GM12891 (cell line): ENCODE measurements at regions not wholly inside any gene's neighbourhood (a gene's known extent, or its start where the extent isn't known, plus 50 kb on each side); places are given as distances from the start of the nearest gene placed in this dataset.

Experiments
- DNase-seq: peaks from one replicate; pipeline ENCODE4 v3.0.0; 2011; ENCODE audit warnings: low spot score; ENCODE audit not compliant: insufficient read length
- FAIRE-seq: peaks from 2 replicates; lab custom pipeline; 2011; peaks lifted over from hg19 to GRCh38; lab: Jason Lieb, UNC
- PAX5 ChIP-seq: IDR thresholded peaks from 2 replicates; pipeline ENCODE4 v1.6.1; 2011; ENCODE audit warnings: low read length, moderate library complexity, mild to moderate bottlenecking; ENCODE audit not compliant: insufficient read depth, severe bottlenecking
- POLR2A ChIP-seq: IDR thresholded peaks from 2 replicates; pipeline ENCODE4 v1.6.1; 2011; ENCODE audit warnings: low read depth, low read length, control low read depth
- POLR2AphosphoS5 ChIP-seq: IDR thresholded peaks from 2 replicates; pipeline ENCODE4 v1.6.1; 2011; ENCODE audit warnings: low read depth, low read length, control low read depth
- POU2F2 ChIP-seq: IDR thresholded peaks from 2 replicates; pipeline ENCODE4 v1.6.1; 2011; ENCODE audit warnings: low read depth, mild to moderate bottlenecking, control low read depth, low read length, moderate library complexity
- SPI1 ChIP-seq: IDR thresholded peaks from 2 replicates; pipeline ENCODE4 v1.6.1; 2011; ENCODE audit warnings: low read depth, low read length, control low read depth
- TAF1 ChIP-seq: IDR thresholded peaks from 2 replicates; pipeline ENCODE4 v1.6.1; 2011; ENCODE audit warnings: low read depth, low read length, control low read depth

DNA sequence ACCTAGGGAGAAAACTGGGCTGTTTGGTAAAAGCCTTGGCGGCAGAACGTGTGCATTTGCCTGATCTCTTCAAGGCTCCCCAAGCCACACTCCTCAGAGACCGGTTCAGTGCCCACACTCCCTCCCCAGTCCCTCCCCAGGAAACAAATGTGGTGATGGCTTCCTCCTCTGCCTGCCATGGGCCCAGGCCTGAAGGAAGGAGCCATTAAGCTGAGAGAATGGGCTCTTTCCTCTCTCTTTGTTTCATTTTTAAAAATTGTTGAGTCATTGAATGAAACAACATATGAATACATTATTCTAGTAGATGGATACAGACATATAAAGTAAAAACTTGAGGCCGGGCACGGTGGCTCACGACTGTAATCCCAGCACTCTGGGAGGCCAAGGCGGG lies 50.6 kb upstream of the YWHAQ start:
- TF ChIP-seq POLR2AphosphoS5: no peak
- no peak for TF ChIP-seq PAX5
- no peak for TF ChIP-seq TAF1
- no peak for TF ChIP-seq SPI1
- TF ChIP-seq POU2F2: no peak
- no peak for TF ChIP-seq POLR2A
- FAIRE-seq (no peak), DNase-seq (no peak)

DNA sequence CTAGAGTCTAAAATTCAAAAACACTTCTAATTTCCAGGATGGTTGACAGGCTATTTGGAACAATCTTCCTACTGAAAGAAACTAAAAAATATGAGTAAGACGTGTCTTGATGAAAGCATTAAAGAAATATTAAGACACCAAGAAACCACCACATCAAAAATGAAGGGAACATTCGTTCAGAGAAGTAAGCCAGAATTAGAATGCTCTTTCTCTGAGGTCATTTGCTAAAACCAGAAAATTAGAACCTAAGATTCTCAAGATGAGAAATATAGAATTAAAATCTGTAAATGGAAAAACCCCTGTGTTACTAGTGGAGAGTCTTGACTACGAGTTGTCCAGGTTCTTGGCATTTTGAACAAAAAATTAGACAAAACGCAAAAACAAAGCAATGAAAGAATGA lies 54.8 kb upstream of the YWHAQ start:
- FAIRE-seq (no peak), DNase-seq (no peak)
- TF ChIP-seq POLR2AphosphoS5 (no peak), POU2F2 (no peak), PAX5 (no peak), POLR2A (no peak), TAF1 (no peak), SPI1 (no peak)

DNA sequence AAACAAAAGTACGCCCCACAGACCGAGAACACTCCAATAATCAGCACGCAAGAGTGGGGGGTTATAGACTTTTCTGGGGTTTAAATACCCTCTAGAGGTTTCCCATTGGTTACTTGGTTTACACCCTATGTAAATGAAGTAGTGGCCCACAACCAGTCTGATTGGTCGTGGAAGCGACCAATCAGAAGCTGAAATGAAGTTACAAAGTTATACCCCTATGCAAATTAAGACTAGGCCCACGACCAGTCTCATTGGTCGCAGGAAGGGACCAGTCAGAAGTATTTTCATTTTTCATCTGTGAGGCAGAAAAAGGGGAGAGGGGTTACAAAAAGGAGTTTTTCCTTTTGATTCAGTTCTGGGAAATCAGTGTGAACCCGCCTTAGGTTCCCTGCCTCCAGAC lies 55.3 kb upstream of the YWHAQ start:
- FAIRE-seq (no peak), DNase-seq (no peak)
- TF ChIP-seq POLR2A: no peak
- TF ChIP-seq TAF1: no peak
- TF ChIP-seq PAX5: no peak

DNA sequence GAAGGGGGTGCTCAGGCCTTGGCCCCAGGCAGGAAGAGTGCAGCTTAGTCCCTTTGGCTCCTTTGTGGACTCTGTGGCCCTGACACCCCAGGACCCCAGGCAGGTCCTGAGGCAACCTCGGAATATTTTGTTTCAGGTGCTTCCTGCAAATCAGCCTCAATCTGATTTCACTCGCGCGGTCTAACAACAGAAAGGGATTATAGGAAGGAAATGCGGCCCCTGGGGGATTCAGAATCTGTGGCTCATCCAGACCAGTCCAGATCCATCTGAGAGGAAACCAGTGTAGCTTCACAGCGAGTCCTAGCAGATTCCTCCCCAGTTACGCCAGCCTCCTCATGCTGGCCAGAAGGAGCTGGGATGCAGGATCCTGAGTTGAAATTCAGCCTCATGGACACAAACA lies 59.5 kb upstream of the YWHAQ start:
- FAIRE-seq (no peak), DNase-seq (no peak)
- TF ChIP-seq PAX5 (no peak), POLR2A (no peak), POLR2AphosphoS5 (no peak), SPI1 (no peak), POU2F2 (no peak)

DNA sequence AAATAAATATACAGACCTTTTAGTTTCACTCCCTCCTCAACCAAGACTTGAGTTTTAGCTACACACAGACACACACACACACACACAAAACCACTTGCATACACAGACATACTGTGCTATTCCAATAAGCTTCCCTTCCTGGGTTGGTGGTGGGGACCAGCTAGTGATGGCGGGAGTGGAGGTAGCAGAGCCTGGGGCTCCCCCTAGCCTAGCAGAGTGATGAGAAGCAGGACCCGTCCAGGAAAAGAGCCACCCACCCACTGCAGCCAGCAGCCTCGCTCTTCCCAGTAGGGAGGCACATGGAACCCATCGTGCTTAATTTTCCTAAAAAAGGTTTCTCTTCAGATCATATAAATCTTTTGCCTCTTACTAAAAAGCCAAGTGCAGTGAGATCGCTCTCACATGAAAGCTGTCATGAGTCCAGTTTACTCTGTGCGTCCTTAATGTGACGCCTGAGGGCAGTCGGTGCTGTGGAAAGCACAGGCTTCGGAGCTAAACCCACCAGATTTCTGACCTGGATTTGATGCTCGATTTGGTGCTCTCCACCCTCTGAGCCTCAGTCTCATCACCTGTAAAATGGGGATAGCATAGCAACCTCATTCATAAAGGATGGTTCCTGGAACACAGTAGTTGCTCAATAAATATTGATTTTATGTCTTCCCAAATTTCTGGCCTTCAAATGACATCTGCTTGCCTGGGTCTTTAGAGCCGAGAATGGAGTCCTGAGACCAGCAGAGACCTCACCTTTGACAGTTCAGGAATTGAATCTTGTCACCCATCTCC lies 60.1 kb upstream of the YWHAQ start:
- DNase-seq: no peak
- FAIRE-seq: no peak

DNA sequence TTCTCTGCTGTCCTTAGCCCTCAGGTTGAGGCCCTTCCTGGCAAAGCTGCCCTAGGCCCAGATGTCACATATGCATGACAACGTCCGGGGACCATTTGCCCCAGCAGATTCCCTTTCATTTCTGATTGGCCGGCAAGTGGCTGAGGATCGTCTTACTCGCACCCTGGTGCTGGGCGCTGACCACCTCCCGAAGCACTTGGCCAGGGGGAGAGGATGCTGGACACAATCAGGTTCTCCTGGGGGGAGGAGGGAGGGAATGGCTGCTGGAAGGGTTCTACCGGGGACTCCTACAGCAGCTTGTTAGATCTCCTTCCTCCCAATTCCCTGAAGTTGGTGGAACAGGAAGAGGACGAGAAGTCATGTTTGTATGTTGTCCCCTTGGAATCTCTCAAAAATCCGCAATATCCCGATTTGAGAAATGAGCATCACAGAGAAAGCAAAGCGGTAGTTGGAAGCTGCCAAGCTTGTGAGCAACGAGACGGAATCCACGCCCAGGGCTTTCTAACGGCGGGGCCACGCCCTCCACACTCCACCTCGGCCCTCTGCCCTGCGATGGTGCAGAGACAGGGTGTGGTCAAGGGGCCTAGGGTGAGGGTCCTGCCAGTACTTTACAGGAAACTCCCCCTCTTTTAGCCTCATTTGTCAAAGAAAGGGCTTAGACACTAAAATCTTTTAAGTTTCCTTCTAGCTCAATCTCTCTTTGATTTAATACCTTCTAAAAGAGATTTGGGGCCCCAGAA lies 61.8 kb upstream of the YWHAQ start:
- DNase-seq: no peak
- FAIRE-seq: no peak
- TF ChIP-seq POU2F2 (no peak), PAX5 (no peak), POLR2A (no peak), TAF1 (no peak), POLR2AphosphoS5 (no peak), SPI1 (no peak)

More for the DNA sequence above, 60.1 kb upstream of the YWHAQ start:
- TF ChIP-seq SPI1 (no peak), POLR2A (no peak), PAX5 (no peak), POU2F2 (no peak), POLR2AphosphoS5 (no peak), TAF1 (no peak)

DNA sequence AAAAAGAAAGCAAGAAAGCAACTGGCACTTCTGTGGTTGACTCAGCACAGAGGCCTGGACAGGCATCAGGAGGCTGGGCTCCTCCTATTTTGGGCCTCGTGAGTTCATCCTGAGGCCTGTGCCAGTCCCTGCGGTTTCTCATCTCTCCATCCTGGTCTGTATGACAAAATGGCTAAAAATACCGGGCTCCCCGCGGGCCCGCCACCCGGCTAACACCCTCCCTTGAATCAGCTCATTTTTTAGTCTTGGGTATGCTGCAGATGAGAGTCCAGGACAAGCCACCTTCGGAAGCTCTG lies 62.3 kb upstream of the YWHAQ start:
- TF ChIP-seq POU2F2: no peak
- no peak for TF ChIP-seq TAF1
- FAIRE-seq: no peak

DNA sequence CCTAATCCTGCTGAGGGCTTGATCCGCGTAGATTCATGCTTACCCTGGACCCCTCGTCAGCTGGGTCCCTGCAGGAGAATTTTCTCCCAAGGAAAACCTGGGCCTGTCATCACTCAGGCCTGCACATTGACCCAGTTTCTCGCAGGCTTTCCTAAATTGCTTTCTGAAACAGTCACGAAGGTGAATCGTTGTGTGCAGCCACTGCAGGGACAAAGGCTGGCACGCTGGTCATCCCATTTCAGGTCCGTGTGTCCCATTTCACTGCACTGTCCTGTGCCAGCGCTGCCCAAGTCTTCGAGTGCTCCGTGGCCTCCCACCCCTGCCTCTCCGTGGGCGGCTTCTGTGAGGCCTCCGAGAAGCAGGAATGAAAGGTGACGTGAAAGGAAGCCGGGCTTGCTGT lies 62.8 kb upstream of the YWHAQ start:
- FAIRE-seq (no peak), DNase-seq (no peak)
- no peak for TF ChIP-seq TAF1
- no peak for TF ChIP-seq POU2F2
- no peak for TF ChIP-seq SPI1
- TF ChIP-seq PAX5: no peak
- no peak for TF ChIP-seq POLR2AphosphoS5
- TF ChIP-seq POLR2A: no peak

More for the DNA sequence above, 62.3 kb upstream of the YWHAQ start:
- no peak for DNase-seq

DNA sequence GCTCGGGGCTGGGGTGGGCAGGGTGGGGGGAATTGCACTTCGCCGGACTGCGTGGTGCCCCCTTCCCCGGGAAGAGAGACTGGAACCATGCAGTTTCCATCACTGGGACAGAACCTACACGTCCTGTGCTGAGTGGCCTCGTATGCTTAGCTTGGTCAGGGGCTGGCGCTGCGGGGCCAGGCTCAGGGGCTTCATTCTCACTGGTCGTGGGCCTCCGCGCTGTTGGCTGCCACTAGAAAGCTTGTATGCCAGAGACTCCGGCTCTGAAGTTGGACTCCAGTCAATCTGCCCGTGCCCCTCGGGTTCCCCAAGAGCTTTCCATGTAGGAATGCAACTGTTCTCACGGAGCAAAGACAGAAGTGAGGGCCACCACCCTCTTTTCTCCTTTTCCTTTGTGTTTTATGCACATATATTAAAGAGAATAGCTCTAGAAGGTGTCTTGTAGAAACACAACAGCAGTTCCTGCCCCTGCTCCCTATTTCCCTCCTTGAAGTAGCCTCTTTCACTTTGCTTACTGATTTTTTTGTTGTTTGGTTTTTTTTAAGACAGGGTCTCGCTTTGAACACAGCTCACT lies 64.0 kb upstream of the YWHAQ start:
- no peak for DNase-seq
- FAIRE-seq: no peak
- TF ChIP-seq SPI1 (no peak), PAX5 (no peak), POLR2AphosphoS5 (no peak), POLR2A (no peak), TAF1 (no peak), POU2F2 (no peak)

DNA sequence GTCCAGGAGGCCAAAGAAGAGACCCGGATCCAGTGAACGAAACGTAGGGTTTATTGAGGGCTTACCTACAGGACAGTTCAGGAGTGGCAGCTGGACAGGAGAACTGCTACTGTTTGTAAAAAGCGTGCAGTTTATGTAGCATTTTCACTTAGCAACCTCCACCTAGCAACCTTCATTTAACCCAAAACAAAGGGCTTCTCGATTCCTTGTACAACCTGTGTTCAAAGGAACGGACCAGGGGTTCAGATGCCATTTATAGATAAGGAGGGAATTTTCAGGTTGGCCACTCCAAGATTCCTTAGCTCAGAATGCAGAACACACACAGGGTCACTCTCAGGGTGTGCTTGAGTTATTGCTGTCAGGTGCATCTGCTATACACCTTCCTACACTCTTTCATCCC lies 65.1 kb upstream of the YWHAQ start:
- DNase-seq: no peak
- TF ChIP-seq TAF1: no peak
- FAIRE-seq: no peak
